Testis (tissue), 2 donors: ENCODE measurements at regions not wholly inside any gene's neighbourhood (a gene's known extent, or its start where the extent isn't known, plus 50 kb on each side); places are given as distances from the start of the nearest gene placed in this dataset.
"Not testable (repeated sequence)": the region's sequence is repeated elsewhere in the genome, so short reads cannot be mapped to it uniquely, and the experiment has no call there.

Source experiments
- DNase-seq: peaks from one replicate; pipeline ENCODE4 v3.0.0-alpha.2; 2019
- H3K27ac ChIP-seq, 2 donors: fragments of 200-600 bp; sonication (generic); one replicate each; pipeline ENCODE4 v1.5.1; 2019
- H3K27me3 ChIP-seq: fragments of 200-600 bp; sonication (generic); one replicate; pipeline ENCODE4 v1.5.1; 2019
- H3K36me3 ChIP-seq: fragments of 200-600 bp; sonication (generic); one replicate; pipeline ENCODE4 v1.5.1; 2017; ENCODE audit warnings: low read depth; ENCODE audit errors: missing control alignments
- H3K4me1 ChIP-seq: fragments of 200-600 bp; sonication (generic); one replicate; pipeline ENCODE4 v1.5.1; 2019
- H3K4me3 ChIP-seq, 2 donors: fragments of 200-600 bp; sonication (generic); one replicate each; pipeline ENCODE4 v1.5.1; 2017 to 2019
- H3K9me3 ChIP-seq: fragments of 200-600 bp; sonication (generic); one replicate; pipeline ENCODE4 v1.5.1; 2017
- CTCF ChIP-seq, 3 experiments: fragments of 450-650 bp in 2 of 3; fragments of 200-600 bp in 1 of 3; sonication (generic) in 1 of 3; IDR thresholded peaks; one replicate each; pipeline ENCODE4 v1.5.1; 2016 to 2019; ENCODE audit warnings: antibody characterized with exemption in 3 of 3, mild to moderate bottlenecking in 2 of 3, moderate library complexity in 1 of 3
- POLR2A ChIP-seq: fragments of 450-650 bp; IDR thresholded peaks from one replicate; pipeline ENCODE4 v1.6.1; 2017; ENCODE audit warnings: antibody characterized with exemption, mild to moderate bottlenecking, moderate library complexity
- WGBS, 2 donors: methylation state at CpG; one replicate each; pipeline ENCODE4 v1.1.5; 2018; 5-methylcytosine and 5-hydroxymethylcytosine counted together
- intact Hi-C: fragments of 100-400 bp; cut with DNase I; formaldehyde crosslinking; loops from one replicate; pipeline ENCODE4 v1.15.1; 2023; ENCODE audit warnings: low total_unique reads

GRCh38 chr7:81161451-81162075 lies 242.7 kb upstream of the SEMA3C start:
- Histone ChIP-seq H3K4me3 (no peak overlapping the region), H3K4me1 (no peaks in the 10 kb centered on the region), H3K27ac (no peak overlapping the region), H3K36me3 (no peaks in the 10 kb centered on the region), H3K27me3 (no peaks in the 10 kb centered on the region), H3K9me3 (no peaks in the 10 kb centered on the region)
- WGBS, 2 donors = 53 to 67% methylated on average over 6 of the region's 6 CpGs
- TF ChIP-seq POLR2A (no peak), CTCF (IDR thresholded peaks at IDR 0.05) (no peak)
- no peak for DNase-seq
- intact Hi-C loops = no loop called here

GRCh38 chr7:81159402-81159801 lies 240.6 kb upstream of the SEMA3C start:
- TF ChIP-seq CTCF (IDR thresholded peaks at IDR 0.05) = no peak
- TF ChIP-seq POLR2A = no peak
- no peak overlapping the region for H3K27ac ChIP-seq
- H3K4me1 ChIP-seq = peaks cover 2% of the 10 kb centered on the region
- no peaks in the 10 kb centered on the region for H3K9me3 ChIP-seq
- H3K4me3 ChIP-seq = no peak overlapping the region
- no peaks in the 10 kb centered on the region for H3K27me3 ChIP-seq
- DNase-seq = no peak
- H3K36me3 ChIP-seq = no peaks in the 10 kb centered on the region
- intact Hi-C loops = no loop called here
- WGBS, 2 donors = 70 to 77% methylated on average over 2 of the region's 2 CpGs

GRCh38 chr7:81158189-81158588 lies 239.3 kb upstream of the SEMA3C start:
- Histone ChIP-seq H3K36me3 (no peaks in the 10 kb centered on the region), H3K27me3 (no peaks in the 10 kb centered on the region), H3K4me1 (peaks cover 5% of the 10 kb centered on the region), H3K9me3 (no peaks in the 10 kb centered on the region), H3K27ac (no peak overlapping the region), H3K4me3 (no peak overlapping the region)
- 77 to 78% methylated on average over 3 of the region's 3 CpGs for WGBS, 2 donors
- DNase-seq = no peak
- intact Hi-C loops = no loop called here
- no peak for TF ChIP-seq CTCF (IDR thresholded peaks at IDR 0.05)
- no peak for TF ChIP-seq POLR2A

- 49 to 69% methylated on average over 4 of the region's 4 CpGs for WGBS, 2 donors
- DNase-seq = no peak
- Histone ChIP-seq H3K4me3 (no peak overlapping the region), H3K9me3 (no peaks in the 10 kb centered on the region), H3K27me3 (no peaks in the 10 kb centered on the region), H3K27ac (peak overlapping the region; percentile 42 to 65), H3K36me3 (no peaks in the 10 kb centered on the region), H3K4me1 (peaks cover 13% of the 10 kb centered on the region)
- intact Hi-C loops = no loop called here
- TF ChIP-seq CTCF (IDR thresholded peaks at IDR 0.05) = no peak
- TF ChIP-seq POLR2A = no peak
These were observed 237.0 kb upstream of the SEMA3C start for GRCh38 chr7:81155654-81156373.

- H3K9me3 ChIP-seq = no peaks in the 10 kb centered on the region
- peaks cover 15% of the 10 kb centered on the region for H3K4me1 ChIP-seq
- H3K27me3 ChIP-seq = no peaks in the 10 kb centered on the region
- WGBS, 2 donors = 56 to 95% methylated on average over 1 of the region's 1 CpG
- no peak for TF ChIP-seq CTCF (IDR thresholded peaks at IDR 0.05)
- no peak for TF ChIP-seq POLR2A
- intact Hi-C loops = no loop called here
- no peak overlapping the region for H3K4me3 ChIP-seq
- H3K36me3 ChIP-seq = no peaks in the 10 kb centered on the region
- H3K27ac ChIP-seq = peak overlapping the region; percentile 31 to 42
- DNase-seq = no peak
These were observed 235.7 kb upstream of the SEMA3C start for GRCh38 chr7:81154565-81154964.

GRCh38 chr7:81152925-81153324 lies 234.1 kb upstream of the SEMA3C start:
- WGBS, 2 donors = 91 to 96% methylated on average over 9 of the region's 9 CpGs
- peaks cover 15% of the 10 kb centered on the region for H3K4me1 ChIP-seq
- H3K27ac ChIP-seq, H3K4me3 ChIP-seq, DNase-seq, H3K36me3 ChIP-seq, intact Hi-C loops, H3K27me3 ChIP-seq, H3K9me3 ChIP-seq: not testable (repeated sequence)
